HG02610 (cell line): ENCODE measurements at regions not wholly inside any gene's neighbourhood (a gene's known extent, or its start where the extent isn't known, plus 50 kb on each side); places are given as distances from the start of the nearest gene placed in this dataset.
"Not testable (repeated sequence)": the region's sequence is repeated elsewhere in the genome, so short reads cannot be mapped to it uniquely, and the experiment has no call there.

Experiments
- ATAC-seq: cut with Tn5 transposase; IDR thresholded peaks from one replicate; pipeline ENCODE4 v1.9.1; 2021; ENCODE audit warnings: mild to moderate bottlenecking, moderate library complexity; ENCODE audit not compliant: unreplicated experiment

DNA sequence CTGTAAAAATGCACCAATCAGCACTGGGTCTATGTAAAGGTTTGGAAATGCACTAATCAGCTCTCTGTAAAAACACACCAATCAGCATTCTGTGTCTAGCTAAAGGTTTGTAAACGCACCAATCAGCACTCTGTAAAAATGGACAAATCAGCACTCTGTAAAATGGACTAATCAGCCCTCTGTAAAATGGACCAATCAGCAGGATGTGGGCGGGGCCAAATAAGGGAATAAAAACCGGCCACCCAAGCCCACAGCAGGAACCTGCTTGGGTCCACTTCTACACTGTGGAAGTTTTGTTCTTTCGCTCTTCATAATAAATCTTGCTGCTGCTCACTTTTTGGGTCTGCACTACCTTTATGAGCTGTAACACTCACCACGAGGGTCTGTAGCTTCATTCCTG lies 101.0 kb downstream of the SMC2 start:
- not testable (repeated sequence) for ATAC-seq

DNA sequence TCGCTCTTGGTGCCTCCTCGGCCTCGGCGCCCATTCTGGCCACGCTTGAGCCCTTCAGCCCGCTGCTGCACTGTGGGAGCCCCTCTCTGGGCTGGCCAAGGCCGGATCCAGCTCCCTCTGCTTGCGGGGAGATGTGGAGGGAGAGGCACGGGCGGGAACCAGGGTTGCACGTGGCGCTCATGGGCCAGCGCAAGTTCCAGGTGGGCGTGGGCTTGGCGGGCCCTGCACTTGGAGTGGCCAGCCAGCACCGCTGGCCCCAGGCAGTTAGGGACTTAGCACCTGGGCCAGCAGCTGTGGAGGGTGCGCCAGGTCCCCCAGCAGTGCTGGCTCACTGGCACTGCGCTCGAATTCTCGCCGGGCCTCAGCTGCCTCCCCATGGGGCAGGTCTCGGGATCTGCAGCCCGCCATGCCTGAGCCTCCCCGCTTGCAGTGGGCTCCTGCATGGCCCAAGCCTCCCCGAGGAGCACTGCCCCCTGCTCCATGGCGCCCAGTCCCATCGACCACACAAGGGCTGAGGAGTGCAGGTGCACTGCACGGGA lies 106.4 kb downstream of the SMC2 start:
- no peak for ATAC-seq

GRCh38 chr9:104206766-104207165 lies 112.7 kb downstream of the SMC2 start:
- ATAC-seq: no peak

DNA sequence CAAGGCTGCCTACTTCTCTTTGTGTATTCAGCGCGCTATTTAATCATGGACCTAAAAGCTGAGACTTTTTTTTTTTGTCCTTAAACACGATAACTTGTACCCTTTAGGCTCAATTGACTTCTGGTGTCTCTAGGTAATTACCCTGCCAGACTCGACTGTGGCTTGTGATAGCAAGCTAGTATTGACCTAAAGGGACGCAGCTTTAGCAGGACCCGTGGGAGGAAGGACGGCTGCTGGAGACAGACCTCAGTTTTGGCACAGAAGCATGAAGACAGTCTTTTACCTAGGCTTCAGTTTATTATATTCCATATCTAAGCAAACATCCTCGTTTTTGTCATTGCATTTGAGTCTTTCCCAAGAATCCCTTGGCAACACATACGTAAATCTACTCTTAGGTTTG lies 115.3 kb downstream of the SMC2 start:
- ATAC-seq: no peak

DNA sequence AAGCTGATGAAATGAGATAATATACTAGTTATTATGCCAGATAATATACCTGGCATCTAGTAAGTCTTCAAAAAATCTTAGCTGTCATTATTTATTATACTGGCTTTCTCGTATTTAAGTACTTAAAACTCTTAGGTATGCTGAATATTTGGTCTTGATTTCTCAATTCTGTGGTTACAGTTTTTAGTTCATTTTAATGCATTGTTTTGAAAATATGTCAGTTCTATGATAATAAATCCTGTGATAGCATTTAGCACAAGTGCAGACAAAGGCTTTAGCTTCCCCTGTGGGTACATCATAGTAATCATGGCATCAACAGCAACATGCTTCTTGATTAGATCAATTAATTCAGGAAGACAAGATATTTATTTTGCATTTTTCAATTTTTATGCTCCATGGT lies 133.0 kb downstream of the SMC2 start:
- no peak for ATAC-seq

GRCh38 chr9:104232781-104233341 lies 138.8 kb downstream of the SMC2 start:
- ATAC-seq: no peak

GRCh38 chr9:104233366-104233765 lies 139.3 kb downstream of the SMC2 start:
- no peak for ATAC-seq

GRCh38 chr9:104234632-104235337 lies 140.7 kb downstream of the SMC2 start:
- ATAC-seq: not testable (repeated sequence)

DNA sequence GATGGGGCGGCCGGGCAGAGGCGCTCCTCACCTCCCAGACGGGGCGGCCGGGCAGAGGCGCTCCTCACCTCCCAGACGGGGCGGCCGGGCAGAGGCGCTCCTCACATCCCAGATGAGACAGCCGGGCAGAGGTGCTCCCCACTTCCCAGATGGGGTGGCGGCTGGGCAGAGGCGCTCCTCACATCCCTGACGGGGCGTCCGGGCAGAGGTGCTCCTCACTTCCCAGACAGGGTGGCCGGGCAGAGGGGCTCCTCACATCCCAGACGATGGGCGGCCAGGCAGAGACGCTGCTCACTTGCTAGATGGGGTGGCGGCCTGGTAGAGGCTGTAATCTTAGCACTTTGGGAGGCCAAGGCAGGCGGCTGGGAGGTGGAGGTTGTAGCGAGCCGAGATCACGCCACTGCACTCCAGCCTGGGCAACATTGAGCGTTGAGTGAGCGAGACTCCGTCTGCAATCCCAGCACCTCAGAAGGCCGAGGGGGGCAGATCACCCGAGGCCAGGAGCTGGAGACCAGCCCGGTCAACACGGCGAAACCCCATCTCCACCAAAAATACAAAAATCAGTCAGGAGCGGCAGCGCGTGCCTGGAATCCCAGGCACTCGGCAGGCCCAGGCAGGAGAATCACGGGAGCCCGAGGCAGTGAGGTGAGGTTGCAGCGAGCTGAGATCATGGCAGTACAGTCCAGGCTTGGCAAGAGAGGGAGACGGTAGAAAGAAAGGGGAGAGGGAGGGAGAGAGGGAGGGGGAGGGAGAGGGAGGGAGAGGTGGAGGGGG lies 141.4 kb downstream of the SMC2 start:
- ATAC-seq: not testable (repeated sequence)

DNA sequence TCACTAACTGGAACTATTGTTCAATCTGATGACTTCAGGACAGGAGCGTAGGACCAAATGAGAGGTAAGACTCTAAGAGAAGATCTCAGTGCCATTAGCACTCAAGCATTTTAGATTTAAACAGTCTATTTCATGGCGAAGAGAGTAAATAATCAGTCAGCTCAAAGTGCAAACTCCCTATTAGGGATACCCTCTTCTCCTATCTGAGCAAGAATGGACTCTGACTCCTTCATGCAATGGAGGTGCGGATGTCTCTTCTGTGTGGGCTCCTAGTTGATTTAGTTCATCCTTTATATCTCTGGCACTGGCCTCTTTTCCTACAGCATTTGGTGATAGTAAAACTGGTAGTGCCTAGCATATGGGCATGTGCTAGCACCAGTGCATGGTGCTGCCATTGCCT lies 144.6 kb downstream of the SMC2 start:
- ATAC-seq: no peak

DNA sequence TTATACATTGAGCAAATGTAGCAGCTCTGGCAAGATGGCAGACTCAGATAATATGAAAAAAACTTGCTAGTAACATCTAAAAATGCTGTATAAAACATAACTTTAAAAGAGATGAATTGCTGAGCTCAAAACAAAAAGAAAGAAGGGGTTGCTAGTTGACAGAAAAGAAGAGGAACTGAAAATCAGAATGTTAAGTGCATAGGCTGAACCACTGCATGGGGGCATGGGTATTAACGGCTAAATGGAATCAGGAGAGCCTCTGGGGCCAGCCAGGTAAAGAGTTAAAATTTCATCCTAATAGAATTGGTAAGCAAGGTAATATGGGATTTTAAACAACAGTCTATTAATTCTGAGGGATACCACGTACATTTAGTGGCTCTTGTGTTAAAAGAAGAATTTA lies 146.8 kb downstream of the SMC2 start:
- no peak for ATAC-seq

DNA sequence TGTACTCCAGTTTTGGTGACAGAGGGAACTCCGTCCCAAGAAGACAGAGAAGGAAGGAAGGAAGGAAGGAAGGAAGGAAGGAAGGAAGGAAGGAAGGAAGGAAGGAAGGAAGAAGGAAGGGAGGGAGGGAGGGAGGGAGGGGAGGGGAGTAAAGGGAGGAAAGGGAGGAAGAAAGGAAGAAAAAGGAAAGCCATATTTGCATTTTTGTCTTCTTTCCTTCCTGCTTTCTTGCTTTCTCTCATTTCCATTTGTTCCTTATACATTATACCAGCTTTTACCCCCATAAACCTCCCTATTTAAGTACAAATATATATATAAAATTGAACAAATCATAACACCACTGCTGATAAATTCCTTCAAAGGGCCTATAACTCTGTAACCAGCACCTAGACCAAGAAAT lies 151.8 kb downstream of the SMC2 start:
- ATAC-seq: no peak

DNA sequence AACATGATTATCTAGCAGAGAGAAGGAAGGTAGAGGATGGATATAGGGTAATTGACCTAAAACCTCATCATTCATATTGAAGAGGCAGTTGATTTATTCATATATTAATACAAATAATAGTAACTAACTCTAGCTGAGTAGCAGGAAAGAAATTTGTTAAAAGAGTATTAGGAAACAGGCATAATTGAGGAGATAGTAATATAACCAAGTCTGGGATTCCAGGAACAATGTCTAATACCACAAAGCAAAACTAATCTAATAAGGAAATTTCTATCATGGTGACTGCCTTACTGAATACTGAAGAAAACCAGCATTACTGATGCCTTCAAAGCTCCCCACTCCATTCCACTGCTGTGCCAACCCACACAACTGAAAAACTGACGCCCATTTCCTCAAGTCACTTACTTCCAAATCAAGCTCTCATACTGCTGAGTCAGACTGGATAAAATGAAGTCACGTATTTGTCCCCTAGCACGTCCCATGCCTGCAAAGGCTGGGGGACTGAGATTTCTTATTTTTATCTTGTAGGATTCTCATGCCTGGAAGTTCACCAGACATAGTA lies 153.9 kb downstream of the SMC2 start:
- no peak for ATAC-seq

DNA sequence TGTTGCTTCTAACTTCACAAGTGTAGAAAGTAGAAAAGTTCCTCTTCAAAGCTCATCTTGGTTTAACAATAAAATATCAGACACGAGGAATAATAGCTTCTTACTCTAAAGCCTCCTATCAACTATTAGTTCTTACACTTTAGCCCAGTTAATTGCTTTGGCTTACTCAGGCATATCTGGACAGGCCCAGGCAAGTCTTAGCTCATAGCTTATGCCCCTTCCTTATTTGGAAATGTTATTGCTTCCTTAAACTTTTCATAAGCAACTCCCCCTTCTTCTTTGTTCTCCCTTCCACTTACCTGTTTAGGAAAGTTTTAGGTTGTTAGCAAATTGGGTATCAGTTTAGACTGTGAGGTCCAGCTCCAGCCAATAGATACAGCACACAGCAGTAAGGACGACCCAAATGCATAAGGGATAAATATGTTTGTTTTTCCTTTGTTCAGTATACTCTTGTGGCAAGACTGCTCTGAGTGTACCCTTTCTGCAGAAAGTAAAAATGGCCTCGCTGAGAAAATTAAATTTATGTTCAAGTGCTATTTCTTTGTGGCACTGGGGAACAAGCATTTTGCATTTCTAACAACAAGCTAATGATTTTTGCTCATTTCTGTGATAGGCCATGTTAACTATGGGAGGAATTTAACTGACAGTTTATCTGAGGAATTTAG lies 162.1 kb downstream of the SMC2 start:
- ATAC-seq: no peak

- ATAC-seq: no peak
These were observed 162.6 kb downstream of the SMC2 start for GRCh38 chr9:104256696-104257062.

- ATAC-seq: no peak
These were observed 164.3 kb downstream of the SMC2 start for GRCh38 chr9:104258296-104259011.

DNA sequence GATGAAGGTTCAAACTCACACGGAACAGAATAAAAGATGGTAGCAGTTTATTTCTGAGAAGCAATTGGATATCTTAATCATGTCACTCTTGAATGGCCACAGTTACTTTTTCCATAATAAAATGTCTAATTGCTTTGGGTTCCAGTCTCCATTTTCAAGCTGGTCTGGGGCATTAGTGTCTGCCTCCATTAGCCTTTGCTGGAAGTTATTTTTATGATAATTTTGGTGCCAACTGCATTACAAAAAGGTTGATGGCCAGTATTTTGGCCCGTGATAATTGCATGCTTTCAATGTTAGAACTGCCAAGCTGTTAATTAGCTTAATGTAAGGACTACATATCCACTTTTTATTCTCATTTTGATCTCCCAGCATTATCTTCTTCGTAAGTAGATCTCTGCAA lies 165.9 kb downstream of the SMC2 start:
- ATAC-seq: no peak

GRCh38 chr9:104263942-104264341 lies 169.8 kb downstream of the SMC2 start:
- ATAC-seq: no peak

- ATAC-seq: no peak
These were observed 170.3 kb downstream of the SMC2 start for GRCh38 chr9:104264431-104264830.

GRCh38 chr9:104269374-104269773 lies 175.3 kb downstream of the SMC2 start:
- ATAC-seq: no peak
